Astrocyte of the hippocampus (primary cell): ENCODE measurements at regions not wholly inside any gene's neighbourhood (a gene's known extent, or its start where the extent isn't known, plus 50 kb on each side); places are given as distances from the start of the nearest gene placed in this dataset.
"Not testable (repeated sequence)": the region's sequence is repeated elsewhere in the genome, so short reads cannot be mapped to it uniquely, and the experiment has no call there.

Experiments used
- DNase-seq: peaks from one replicate; pipeline ENCODE4 v3.0.0; 2011; ENCODE audit warnings: low read depth, low spot score

- no peak for DNase-seq
These were observed 85.5 kb upstream of the ZSWIM2 start for GRCh38 chr2:186934420-186934819.

GRCh38 chr2:186927867-186928191, 78.9 kb upstream of the ZSWIM2 start:
- no peak for DNase-seq

- DNase-seq, result no peak
These were observed 78.4 kb upstream of the ZSWIM2 start for GRCh38 chr2:186927185-186927866.

GRCh38 chr2:186925514-186925913, 76.5 kb upstream of the ZSWIM2 start:
- DNase-seq, result no peak

GRCh38 chr2:186922316-186922715, 73.3 kb upstream of the ZSWIM2 start:
- not testable (repeated sequence) for DNase-seq

GRCh38 chr2:186919296-186919695, 70.3 kb upstream of the ZSWIM2 start:
- peak; percentile 70 for DNase-seq

GRCh38 chr2:186918495-186918894, 69.5 kb upstream of the ZSWIM2 start:
- peak; percentile 8 for DNase-seq

- DNase-seq, result no peak
These were observed 68.9 kb upstream of the ZSWIM2 start for GRCh38 chr2:186917866-186918265.

- DNase-seq, result no peak
These were observed 64.9 kb upstream of the ZSWIM2 start for GRCh38 chr2:186913870-186914269.

- no peak for DNase-seq
These were observed 64.0 kb upstream of the ZSWIM2 start for GRCh38 chr2:186912979-186913378.

GRCh38 chr2:186911551-186912085, 62.6 kb upstream of the ZSWIM2 start:
- DNase-seq, result no peak

GRCh38 chr2:186910996-186911395, 62.0 kb upstream of the ZSWIM2 start:
- DNase-seq, result no peak

- no peak for DNase-seq
These were observed 60.1 kb upstream of the ZSWIM2 start for GRCh38 chr2:186909095-186909494.

GRCh38 chr2:186907897-186908296, 58.9 kb upstream of the ZSWIM2 start:
- no peak for DNase-seq

GRCh38 chr2:186903216-186903615, 54.2 kb upstream of the ZSWIM2 start:
- peak; percentile 10 for DNase-seq
